NCI-H748 treated with DMSO at 0.1 percent for 48 hours (cell line): ENCODE measurements at regions not wholly inside any gene's neighbourhood (a gene's known extent, or its start where the extent isn't known, plus 50 kb on each side); places are given as distances from the start of the nearest gene placed in this dataset.
"Not testable (repeated sequence)": the region's sequence is repeated elsewhere in the genome, so short reads cannot be mapped to it uniquely, and the experiment has no call there.

Experiments
- DNase-seq: peaks from one replicate; lab custom pipeline; 2025; lab: John Stamatoyannopoulos, UW

GRCh38 chr16:72729552-72729951 lies 318.4 kb downstream of the ZFHX3 start:
- DNase-seq = not testable (repeated sequence)

GRCh38 chr16:72728516-72728915 lies 319.4 kb downstream of the ZFHX3 start:
- DNase-seq = no peak

- DNase-seq = no peak
These were observed 320.4 kb downstream of the ZFHX3 start for GRCh38 chr16:72727565-72727964.

- DNase-seq = no peak
These were observed 322.3 kb downstream of the ZFHX3 start for GRCh38 chr16:72725643-72726042.

GRCh38 chr16:72723781-72724180 lies 324.1 kb downstream of the ZFHX3 start:
- DNase-seq = no peak

GRCh38 chr16:72722552-72722951 lies 325.4 kb downstream of the ZFHX3 start:
- peak; percentile 80 for DNase-seq

- DNase-seq = peak; percentile 52
These were observed 325.9 kb downstream of the ZFHX3 start for GRCh38 chr16:72721981-72722380.

GRCh38 chr16:72715267-72715666 lies 332.7 kb downstream of the ZFHX3 start:
- DNase-seq = no peak

- no peak for DNase-seq
These were observed 336.1 kb downstream of the ZFHX3 start for GRCh38 chr16:72711823-72712222.

- DNase-seq = no peak
These were observed 342.1 kb downstream of the ZFHX3 start for GRCh38 chr16:72705801-72706200.

- no peak for DNase-seq
These were observed 343.1 kb downstream of the ZFHX3 start for GRCh38 chr16:72704746-72705372.

GRCh38 chr16:72689851-72690250 lies 358.1 kb downstream of the ZFHX3 start:
- DNase-seq = no peak

GRCh38 chr16:72680732-72681131 lies 367.2 kb downstream of the ZFHX3 start:
- no peak for DNase-seq

GRCh38 chr16:72679856-72680255 lies 368.1 kb downstream of the ZFHX3 start:
- no peak for DNase-seq

- DNase-seq = no peak
These were observed 370.1 kb downstream of the ZFHX3 start for GRCh38 chr16:72677662-72678447.

- DNase-seq = no peak
These were observed 374.8 kb downstream of the ZFHX3 start for GRCh38 chr16:72673118-72673517.

GRCh38 chr16:72666267-72666666 lies 381.7 kb downstream of the ZFHX3 start:
- no peak for DNase-seq

- no peak for DNase-seq
These were observed 382.2 kb downstream of the ZFHX3 start for GRCh38 chr16:72665701-72666100.

- peak; percentile 85 for DNase-seq
These were observed 383.2 kb downstream of the ZFHX3 start for GRCh38 chr16:72664509-72665408.

GRCh38 chr16:72664056-72664508 lies 383.8 kb downstream of the ZFHX3 start:
- no peak for DNase-seq

GRCh38 chr16:72658888-72659717 lies 388.8 kb downstream of the ZFHX3 start:
- no peak for DNase-seq

- DNase-seq = no peak
These were observed 390.1 kb downstream of the ZFHX3 start for GRCh38 chr16:72657791-72658190.
